ENCODE measurements at regions not wholly inside any gene's neighbourhood (a gene's known extent, or its start where the extent isn't known, plus 50 kb on each side); places are given as distances from the start of the nearest gene placed in this dataset.
"Not testable (repeated sequence)": the region's sequence is repeated elsewhere in the genome, so short reads cannot be mapped to it uniquely, and the experiment has no call there.

DNA sequence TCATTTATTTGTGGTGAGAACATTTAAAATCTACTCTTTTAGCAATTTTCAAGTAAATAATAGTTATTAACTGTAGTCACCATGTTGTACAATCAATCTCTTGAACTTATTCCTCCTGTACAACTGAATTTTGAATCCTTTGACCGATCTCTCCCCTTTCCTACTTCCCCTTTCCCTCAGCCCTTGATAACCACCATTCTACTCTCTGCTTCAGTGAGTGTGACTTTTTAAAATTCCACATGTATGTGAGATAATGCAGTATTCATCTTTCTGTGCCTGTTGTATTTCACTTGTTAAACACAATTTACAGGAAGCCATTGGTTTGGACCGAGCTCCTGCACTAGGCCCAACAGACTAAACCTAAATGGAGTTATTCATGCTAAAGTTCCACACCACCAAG lies 458.9 kb upstream of the PDE3A start:
- no peak for DNase-seq (ENCODE audit: low read depth in 3 of 3)

DNA sequence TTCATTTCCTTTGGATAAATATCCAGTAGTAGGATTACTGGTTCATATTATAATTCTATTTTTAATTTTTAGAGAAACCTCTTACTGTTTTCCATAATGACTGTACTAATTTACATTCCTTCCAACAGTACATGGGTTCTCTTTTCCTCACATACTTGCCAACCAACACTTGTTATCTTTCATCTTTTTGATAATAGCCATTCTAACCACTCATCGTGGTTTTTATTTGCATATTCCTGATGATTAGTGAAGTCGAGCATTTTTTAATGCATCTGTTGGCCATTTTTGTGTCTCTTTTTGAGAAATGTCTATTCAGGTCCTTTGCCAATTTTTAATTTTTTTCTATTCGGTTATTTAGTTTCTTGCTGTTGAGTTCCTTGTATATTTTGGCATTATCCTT lies 457.7 kb upstream of the PDE3A start:
- no peak for DNase-seq (ENCODE audit: low read depth in 3 of 3)

- DNase-seq (ENCODE audit: low read depth in 3 of 3) = no peak
These were observed 455.3 kb upstream of the PDE3A start for GRCh38 chr12:19912991-19913390.

- no peak for DNase-seq (ENCODE audit: low read depth in 3 of 3)
These were observed 452.7 kb upstream of the PDE3A start for GRCh38 chr12:19915392-19916195.

- no peak for DNase-seq (ENCODE audit: low read depth in 3 of 3)
These were observed 452.1 kb upstream of the PDE3A start for GRCh38 chr12:19916196-19916753.

DNA sequence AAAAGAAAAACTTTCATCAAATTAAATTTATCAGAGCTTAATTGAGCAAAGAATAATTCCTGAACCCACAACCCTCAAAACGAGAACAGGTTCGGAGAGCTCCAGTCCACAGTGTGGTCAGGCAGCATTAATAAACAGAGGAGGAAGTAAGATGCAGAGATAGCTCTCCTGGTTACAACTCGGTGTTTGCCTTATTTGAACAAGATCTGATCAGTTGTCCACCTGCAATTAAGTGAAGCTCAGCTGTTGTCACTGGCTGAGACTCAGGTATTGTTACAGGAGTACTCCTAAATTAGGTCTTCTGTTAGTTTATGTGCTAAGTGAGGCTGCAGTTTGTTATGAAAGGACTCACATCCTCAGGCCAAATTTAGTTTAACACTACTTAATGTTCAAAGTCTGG lies 451.4 kb upstream of the PDE3A start:
- DNase-seq (ENCODE audit: low read depth in 3 of 3) = no peak

DNA sequence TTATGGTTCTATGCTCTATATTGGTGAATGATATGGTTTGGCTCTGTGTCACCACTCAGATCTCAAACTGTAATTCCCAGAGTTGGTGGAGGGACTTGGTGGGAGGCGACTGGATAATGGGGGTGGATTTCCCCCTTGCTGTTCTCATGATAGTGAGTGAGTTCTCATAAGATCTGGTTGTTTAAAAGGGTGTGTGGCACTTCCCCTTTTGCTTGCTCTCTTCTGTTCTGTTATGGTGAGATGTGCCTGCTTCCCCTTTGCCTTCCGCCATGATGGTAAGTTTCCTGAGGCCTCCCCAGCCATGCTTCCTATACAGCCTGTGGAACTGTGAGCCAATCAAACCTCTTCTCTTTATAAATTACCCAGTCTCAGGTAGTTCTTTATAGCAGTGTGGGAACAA lies 446.6 kb upstream of the PDE3A start:
- DNase-seq (ENCODE audit: low read depth in 3 of 3) = not testable (repeated sequence)

- DNase-seq (ENCODE audit: low read depth in 3 of 3) = no peak
These were observed 445.6 kb upstream of the PDE3A start for GRCh38 chr12:19922717-19923116.

DNA sequence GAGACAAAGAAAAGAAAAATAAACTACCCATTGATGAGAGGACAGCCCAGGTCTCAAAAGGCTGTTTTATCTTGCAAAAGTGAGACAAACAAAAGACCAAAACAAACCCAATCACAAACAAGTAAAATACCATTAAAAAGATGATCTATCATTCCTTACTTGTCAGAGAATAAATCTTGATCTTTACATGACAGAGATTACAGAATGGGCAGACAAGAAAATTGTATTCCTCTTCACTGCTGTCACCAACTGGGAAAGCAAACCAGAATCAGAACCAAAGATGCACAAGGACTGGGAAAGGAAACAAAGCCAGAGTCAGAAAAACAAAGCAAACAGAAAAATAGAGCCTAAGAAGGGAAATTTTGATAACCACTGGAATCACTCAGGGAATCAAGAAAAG lies 444.0 kb upstream of the PDE3A start:
- DNase-seq (ENCODE audit: low read depth in 3 of 3) = no peak

DNA sequence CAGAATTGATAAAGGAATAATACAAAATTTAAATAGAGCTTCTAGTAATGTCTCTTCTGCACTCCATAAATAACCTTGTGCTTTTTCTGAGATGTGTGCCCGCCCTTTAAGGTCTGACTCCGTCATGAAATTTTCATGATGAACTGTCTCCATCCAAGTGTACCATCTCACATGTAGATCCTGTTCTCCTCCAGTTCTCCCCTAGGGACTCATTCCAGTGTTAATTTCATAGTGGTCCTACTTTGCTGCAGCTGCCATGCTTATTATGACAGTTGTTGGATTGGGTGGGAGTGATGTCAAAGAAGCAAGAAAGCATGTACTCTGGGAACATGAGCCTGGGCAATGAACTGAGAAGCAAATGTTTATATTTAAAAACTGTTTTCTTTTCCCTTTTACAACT lies 442.5 kb upstream of the PDE3A start:
- DNase-seq (ENCODE audit: low read depth in 3 of 3) = no peak

DNA sequence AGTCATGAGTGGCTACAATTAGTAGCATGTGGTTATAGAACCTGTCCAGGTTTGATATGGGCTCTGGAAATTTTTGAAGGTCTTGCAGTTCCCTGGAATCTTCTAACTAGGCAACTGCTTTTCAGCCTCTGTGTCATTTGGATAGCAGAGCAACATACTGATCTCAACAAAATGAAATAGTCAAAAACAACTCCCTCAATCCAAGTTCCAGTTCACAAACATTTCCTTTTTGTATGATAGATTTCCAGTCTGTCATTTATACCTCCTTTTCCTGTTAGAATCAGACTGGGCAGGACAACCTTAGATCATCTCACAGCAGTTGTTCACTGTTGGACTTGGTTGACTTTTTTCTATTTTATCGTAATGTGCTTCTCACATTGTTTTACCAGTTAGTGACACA lies 442.1 kb upstream of the PDE3A start:
- no peak for DNase-seq (ENCODE audit: low read depth in 3 of 3)

DNA sequence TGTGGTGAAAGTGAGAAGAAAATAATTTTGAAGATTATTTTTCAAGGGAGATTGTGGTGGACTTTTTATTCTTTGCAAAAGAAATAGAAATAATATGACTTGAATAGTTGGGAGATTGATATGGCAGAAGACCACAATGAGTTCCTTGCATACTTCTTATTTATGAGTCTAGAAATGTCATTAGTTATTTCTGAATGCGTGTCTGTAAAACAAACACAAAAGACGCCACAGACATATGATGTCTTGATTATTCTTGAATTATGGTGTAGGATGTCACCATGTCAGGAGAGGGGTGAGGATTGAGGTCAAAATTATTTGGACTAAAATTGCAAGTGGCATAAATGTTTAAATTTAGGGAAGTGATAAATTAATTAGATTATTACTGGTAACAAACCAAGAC lies 440.7 kb upstream of the PDE3A start:
- no peak for DNase-seq (ENCODE audit: low read depth in 3 of 3)

DNA sequence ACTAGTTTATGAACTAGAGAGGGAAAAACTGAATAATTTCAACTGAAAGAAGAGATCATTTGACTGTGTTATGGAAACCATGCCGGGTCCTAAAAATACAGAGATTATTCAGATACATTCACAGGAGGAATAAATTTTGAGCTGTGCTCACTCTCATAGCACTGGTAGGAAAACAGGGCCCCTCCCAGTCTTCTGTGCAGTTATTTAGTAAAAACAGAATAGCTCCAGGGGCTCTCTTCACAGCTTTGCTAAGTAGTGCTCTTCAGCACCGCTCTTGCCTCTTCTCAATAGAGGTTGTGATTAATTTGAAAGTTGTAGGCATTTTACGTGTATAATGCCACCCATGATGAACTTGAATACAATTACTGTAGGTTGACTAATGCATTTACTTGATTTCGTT lies 435.9 kb upstream of the PDE3A start:
- no peak for DNase-seq (ENCODE audit: low read depth in 3 of 3)

GRCh38 chr12:19933924-19934323 lies 434.4 kb upstream of the PDE3A start:
- DNase-seq (ENCODE audit: low read depth in 3 of 3) = no peak

GRCh38 chr12:19937161-19937560 lies 431.2 kb upstream of the PDE3A start:
- no peak for DNase-seq (ENCODE audit: low read depth in 3 of 3)

DNA sequence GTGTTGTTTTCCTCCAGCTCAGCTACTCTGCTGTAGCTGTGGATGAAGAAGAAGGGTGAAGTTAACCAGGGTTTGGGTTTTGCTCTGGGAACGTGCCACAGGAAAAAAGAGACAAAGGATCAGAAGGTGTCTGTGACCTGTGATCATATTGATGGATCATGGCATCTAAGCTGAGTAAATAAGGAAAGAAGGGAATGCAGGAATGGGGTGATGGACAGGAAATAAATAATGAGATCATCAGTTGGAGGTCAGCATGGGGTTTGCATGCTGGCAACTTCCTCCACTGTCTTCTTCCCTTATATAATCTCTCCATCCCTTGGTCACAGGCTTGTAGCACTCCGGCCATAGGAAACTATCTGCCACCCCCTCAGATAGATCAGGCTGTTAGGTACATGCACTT lies 430.3 kb upstream of the PDE3A start:
- no peak for DNase-seq (ENCODE audit: low read depth in 3 of 3)

DNA sequence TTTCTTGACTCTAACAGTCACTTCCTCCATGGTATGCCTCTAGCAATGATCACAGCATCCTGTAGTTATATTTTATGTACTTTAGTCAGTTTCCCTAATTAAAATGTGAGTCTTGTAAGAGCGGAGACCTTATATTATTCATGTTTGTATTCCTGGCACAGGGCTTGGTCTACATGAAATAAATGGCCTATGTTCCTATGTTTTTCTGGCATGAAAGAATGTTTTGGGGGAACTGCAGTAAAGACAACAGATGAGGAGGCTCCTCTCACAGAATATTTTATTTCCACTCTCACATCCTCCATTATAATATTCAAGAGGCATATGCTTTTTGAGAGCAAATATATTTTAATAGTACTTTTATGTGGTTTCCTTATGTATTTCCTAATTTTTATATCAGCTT lies 429.8 kb upstream of the PDE3A start:
- no peak for DNase-seq (ENCODE audit: low read depth in 3 of 3)

- DNase-seq (ENCODE audit: low read depth in 3 of 3) = no peak
These were observed 428.1 kb upstream of the PDE3A start for GRCh38 chr12:19940267-19940666.

DNA sequence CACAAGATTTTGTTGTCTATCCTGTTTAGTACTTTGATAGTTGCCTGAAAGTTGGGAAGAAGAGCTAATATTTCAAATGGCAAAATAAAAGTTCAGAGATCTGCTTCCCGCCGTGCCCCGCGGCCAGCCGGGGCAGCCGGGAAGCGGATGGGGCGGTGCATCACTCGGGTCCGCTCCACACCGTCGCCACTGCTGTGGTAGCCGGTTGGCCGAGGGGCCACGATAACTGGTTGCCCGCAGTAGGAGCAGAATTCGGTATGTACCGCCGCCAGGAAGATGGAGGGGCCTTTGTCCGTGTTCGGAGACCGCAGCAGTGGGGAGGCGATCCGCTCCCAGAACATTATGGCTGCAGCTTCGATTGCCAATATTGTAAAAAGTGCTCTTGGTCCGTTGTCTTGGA lies 427.2 kb upstream of the PDE3A start:
- no peak for DNase-seq (ENCODE audit: low read depth in 3 of 3)

- no peak for DNase-seq (ENCODE audit: low read depth in 3 of 3)
These were observed 422.5 kb upstream of the PDE3A start for GRCh38 chr12:19945559-19946435.

DNA sequence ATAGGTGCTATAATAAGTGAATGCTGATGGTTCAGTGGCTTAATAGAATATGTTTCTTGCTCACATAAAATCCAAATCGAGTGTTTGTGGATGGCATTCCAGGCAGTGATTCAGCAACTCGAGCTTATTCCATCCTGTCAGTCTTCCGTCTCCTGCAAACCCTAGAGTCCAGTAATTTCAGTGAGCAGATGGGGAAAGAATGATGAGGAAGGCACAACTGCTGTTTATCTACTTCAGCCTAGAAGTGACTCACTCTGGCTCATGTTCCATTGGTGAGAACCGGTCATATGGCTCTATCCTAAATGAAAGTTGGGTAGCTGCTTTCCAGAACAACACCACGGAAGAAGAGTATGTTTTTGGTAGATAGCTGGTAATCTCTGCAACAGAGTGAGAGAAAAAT lies 421.8 kb upstream of the PDE3A start:
- no peak for DNase-seq (ENCODE audit: low read depth in 3 of 3)

- no peak for DNase-seq (ENCODE audit: low read depth in 3 of 3)
These were observed 421.0 kb upstream of the PDE3A start for GRCh38 chr12:19947344-19947743.

- DNase-seq (ENCODE audit: low read depth in 3 of 3) = no peak
These were observed 416.7 kb upstream of the PDE3A start for GRCh38 chr12:19951664-19952063.

Measured in stimulated activated CD4-positive, alpha-beta T cell treated with anti-CD3 and anti-CD28 coated beads, TNF-alpha, amount 100 ng/mL, for 48 hours (primary cell).